ENCODE measurements at regions not wholly inside any gene's neighbourhood (a gene's known extent, or its start where the extent isn't known, plus 50 kb on each side); places are given as distances from the start of the nearest gene placed in this dataset.

GRCh38 chr16:13697568-13697967 lies 222.4 kb upstream of the ERCC4 start:
- TF ChIP-seq EZH2 (IDR thresholded peaks at IDR 0.05; ENCODE audit: borderline replicate concordance, low read length) (no peak), CTCF (IDR thresholded peaks at IDR 0.05; ENCODE audit: low read length) (no peak)
- no peak overlapping the region for H3K4me3 ChIP-seq (ENCODE audit: low read depth, low read length, poor library complexity, severe bottlenecking)
- no peaks in the 10 kb centered on the region for H3K4me1 ChIP-seq (ENCODE audit: insufficient read depth, low read length, severe bottlenecking)
- H3K4me2 ChIP-seq (ENCODE audit: low read length): no peak overlapping the region
- no peak overlapping the region for H3K27ac ChIP-seq (ENCODE audit: low read depth, low read length, poor library complexity, severe bottlenecking)
- no peaks in the 10 kb centered on the region; the same call in 1 of the 2 replicates for H3K9me3 ChIP-seq (ENCODE audit: low read length)
- no peaks in the 10 kb centered on the region for H3K9me2 ChIP-seq (ENCODE audit: low read depth, low read length)
- H3F3A ChIP-seq (ENCODE audit: insufficient read depth, low read length): no peaks in the 10 kb centered on the region
- H3K27me3 ChIP-seq (ENCODE audit: insufficient read depth, low read length): no peaks in the 10 kb centered on the region
- no peaks in the 10 kb centered on the region for H3K79me2 ChIP-seq (ENCODE audit: insufficient read depth, low read length)
- H2AFZ ChIP-seq (ENCODE audit: low read length): no peak overlapping the region
- H4K20me1 ChIP-seq (ENCODE audit: insufficient read depth, low read length): no peaks in the 10 kb centered on the region
- no peaks in the 10 kb centered on the region for H3K36me3 ChIP-seq (ENCODE audit: insufficient read depth, low read length)
- H3K9ac ChIP-seq (ENCODE audit: low read length): no peak overlapping the region

GRCh38 chr16:13702614-13703013 lies 217.3 kb upstream of the ERCC4 start:
- Histone ChIP-seq H3K36me3 (ENCODE audit: insufficient read depth, low read length) (no peaks in the 10 kb centered on the region), H3K79me2 (ENCODE audit: insufficient read depth, low read length) (no peaks in the 10 kb centered on the region), H4K20me1 (ENCODE audit: insufficient read depth, low read length) (no peaks in the 10 kb centered on the region), H3K4me2 (ENCODE audit: low read length) (no peak overlapping the region), H2AFZ (ENCODE audit: low read length) (no peak overlapping the region), H3F3A (ENCODE audit: insufficient read depth, low read length) (no peaks in the 10 kb centered on the region), H3K27me3 (ENCODE audit: insufficient read depth, low read length) (no peaks in the 10 kb centered on the region), H3K9me3 (ENCODE audit: low read length) (no peaks in the 10 kb centered on the region), H3K4me3 (ENCODE audit: low read depth, low read length, poor library complexity, severe bottlenecking) (no peak overlapping the region), H3K9ac (ENCODE audit: low read length) (no peak overlapping the region), H3K9me2 (ENCODE audit: low read depth, low read length) (no peaks in the 10 kb centered on the region), H3K4me1 (ENCODE audit: insufficient read depth, low read length, severe bottlenecking) (no peaks in the 10 kb centered on the region), H3K27ac (ENCODE audit: low read depth, low read length, poor library complexity, severe bottlenecking) (no peak overlapping the region)
- TF ChIP-seq CTCF (IDR thresholded peaks at IDR 0.05; ENCODE audit: low read length): no peak
- no peak for TF ChIP-seq EZH2 (IDR thresholded peaks at IDR 0.05; ENCODE audit: borderline replicate concordance, low read length)

GRCh38 chr16:13708347-13709120 lies 211.4 kb upstream of the ERCC4 start:
- H3F3A ChIP-seq (ENCODE audit: insufficient read depth, low read length): no peaks in the 10 kb centered on the region
- TF ChIP-seq EZH2 (IDR thresholded peaks at IDR 0.05; ENCODE audit: borderline replicate concordance, low read length): no peak
- no peak for TF ChIP-seq CTCF (IDR thresholded peaks at IDR 0.05; ENCODE audit: low read length)
- no peak overlapping the region for H2AFZ ChIP-seq (ENCODE audit: low read length)
- no peaks in the 10 kb centered on the region for H4K20me1 ChIP-seq (ENCODE audit: insufficient read depth, low read length)
- H3K27ac ChIP-seq (ENCODE audit: low read depth, low read length, poor library complexity, severe bottlenecking): no peak overlapping the region
- no peaks in the 10 kb centered on the region for H3K9me3 ChIP-seq (ENCODE audit: low read length)
- H3K27me3 ChIP-seq (ENCODE audit: insufficient read depth, low read length): no peaks in the 10 kb centered on the region; the same call in 1 of the 2 replicates
- no peaks in the 10 kb centered on the region for H3K9me2 ChIP-seq (ENCODE audit: low read depth, low read length)
- no peak overlapping the region for H3K9ac ChIP-seq (ENCODE audit: low read length)
- H3K4me1 ChIP-seq (ENCODE audit: insufficient read depth, low read length, severe bottlenecking): no peaks in the 10 kb centered on the region
- no peak overlapping the region for H3K4me2 ChIP-seq (ENCODE audit: low read length)
- no peaks in the 10 kb centered on the region for H3K79me2 ChIP-seq (ENCODE audit: insufficient read depth, low read length)
- no peak overlapping the region for H3K4me3 ChIP-seq (ENCODE audit: low read depth, low read length, poor library complexity, severe bottlenecking)
- no peaks in the 10 kb centered on the region for H3K36me3 ChIP-seq (ENCODE audit: insufficient read depth, low read length)
